AG08395 (cell line): ENCODE measurements at regions not wholly inside any gene's neighbourhood (a gene's known extent, or its start where the extent isn't known, plus 50 kb on each side); places are given as distances from the start of the nearest gene placed in this dataset.

ENCODE experiments used
- DNase-seq: peaks from one replicate; pipeline ENCODE4 v3.0.0; 2012; ENCODE audit warnings: mixed read lengths, low spot score

DNA sequence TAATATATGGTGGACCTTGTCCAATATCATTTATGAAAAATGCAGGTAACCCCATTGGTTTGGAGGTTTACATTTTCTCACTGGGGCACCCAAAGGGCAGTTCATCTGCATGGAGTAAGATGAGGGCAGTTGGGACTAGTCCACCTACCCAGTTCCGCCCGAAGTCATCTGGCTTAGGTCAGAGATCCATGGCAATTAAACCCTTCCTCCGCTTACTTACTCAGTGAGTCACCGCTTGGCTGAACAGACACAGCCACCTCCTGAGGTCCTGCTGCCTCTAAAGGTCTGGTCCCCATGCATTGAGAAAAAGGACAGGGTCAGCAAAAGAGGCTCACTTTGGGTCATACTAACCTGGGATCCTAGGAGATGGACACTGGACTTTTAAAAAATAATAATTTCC lies 102.9 kb upstream of the PRL start:
- DNase-seq, result peak; percentile 12

DNA sequence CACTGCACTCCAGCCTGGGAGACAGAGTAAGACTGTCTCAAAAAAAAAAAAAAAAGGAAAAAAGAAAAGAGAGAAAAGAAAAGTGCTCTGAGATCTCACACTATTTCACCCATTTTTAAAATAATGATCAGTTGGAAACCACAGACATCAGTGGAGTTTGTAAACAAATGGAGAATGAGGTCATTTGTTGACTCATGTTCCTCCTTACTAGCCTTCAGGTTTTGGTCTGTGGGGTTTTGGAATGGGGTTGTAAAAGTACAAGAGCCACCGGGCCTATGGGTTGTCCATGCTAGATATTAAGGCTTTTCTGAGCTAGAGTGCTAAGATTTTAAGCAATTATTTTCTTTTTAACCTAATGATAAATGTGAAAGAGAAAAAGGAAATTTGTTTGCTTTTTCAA lies 104.4 kb upstream of the PRL start:
- DNase-seq, result peak; percentile 13

DNA sequence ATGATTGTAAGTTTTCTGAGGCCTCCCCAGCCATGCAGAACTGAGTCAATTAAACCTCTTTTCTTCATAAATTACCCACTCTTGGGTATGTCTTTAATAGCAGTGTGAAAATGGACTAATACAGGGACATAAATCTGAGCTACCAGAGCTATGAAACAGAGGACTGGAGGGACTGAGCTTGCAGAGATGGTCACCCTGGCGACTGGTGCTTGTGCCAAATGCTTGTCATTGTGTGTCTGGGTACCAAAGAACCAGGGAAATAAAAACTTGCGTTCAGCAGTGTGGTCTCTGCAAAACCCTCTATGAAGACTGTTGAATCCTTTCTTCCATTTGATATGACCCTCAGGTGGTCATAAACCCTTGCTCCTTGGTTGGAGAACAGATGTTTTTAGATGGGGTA lies 105.1 kb upstream of the PRL start:
- DNase-seq, result no peak

DNA sequence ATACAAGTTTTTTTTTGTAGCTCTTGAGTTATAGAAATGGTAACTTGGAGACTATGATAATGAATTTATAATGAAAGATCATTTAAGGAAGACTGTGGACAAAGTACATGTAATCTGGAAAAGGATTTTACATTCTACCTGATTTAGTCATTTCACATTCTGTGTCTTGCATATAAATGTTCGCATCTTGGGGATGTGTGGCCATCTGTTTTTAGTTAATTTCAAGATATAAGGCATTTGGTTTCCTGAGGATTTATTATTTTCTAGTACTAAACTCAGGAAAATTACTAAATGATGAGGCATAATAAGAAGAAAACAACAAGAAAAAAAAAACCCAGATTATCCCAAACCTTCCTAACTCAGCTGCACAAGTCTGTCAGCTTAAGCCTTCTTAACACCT lies 112.7 kb upstream of the PRL start:
- DNase-seq, result no peak

DNA sequence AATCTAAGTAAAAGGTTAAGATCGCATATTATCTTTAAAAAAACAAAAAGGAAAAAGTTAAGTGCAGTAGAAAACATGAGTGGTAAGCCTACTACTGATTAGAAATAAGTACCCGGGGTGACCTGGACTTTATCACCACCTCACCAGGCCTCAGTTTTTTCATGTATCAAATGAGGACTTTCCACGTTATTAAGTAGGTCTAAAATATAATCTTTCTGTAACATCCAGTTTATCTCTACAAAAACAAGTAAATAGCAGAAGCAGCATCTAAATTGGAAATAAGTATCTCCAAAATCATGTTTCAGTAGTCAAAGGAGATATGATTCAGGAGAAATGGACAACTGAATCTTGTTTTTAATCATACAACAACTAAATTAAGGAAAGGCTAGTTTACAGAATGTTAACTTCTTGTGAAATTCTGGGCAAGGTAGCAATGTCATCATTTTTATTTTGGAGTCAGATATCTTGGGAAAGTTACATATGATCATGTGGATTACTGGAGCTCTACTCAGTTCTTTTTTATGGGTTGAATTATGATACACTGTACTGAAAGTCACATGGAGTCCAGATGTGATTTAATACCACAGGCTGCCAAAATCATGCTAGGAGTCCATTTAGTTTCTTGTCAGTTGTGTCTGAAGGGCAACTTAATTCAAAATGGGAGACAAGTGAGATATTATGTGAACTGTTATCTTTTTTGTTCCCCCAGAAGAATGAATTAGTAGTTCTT lies 114.7 kb upstream of the PRL start:
- peak; percentile 21 for DNase-seq

DNA sequence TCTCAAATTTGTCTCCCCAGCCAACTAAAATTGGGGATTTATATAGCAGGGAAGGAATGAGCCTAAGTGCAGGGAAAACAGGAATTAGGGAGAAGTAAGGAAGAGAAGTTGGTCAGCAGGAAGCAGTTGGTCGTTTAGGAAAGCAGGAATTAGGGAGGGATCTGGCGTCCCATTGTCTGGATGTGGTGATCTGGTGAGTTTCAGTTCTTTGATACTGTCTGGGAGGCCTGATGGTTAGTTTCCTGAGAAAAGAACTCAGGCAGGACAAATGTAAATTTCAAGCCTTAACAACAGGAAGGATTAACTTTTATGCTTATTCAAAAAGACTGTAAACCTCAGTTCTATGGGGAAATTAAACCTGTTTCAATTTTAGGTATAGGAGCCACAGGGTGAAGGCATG lies 116.2 kb upstream of the PRL start:
- DNase-seq, result no peak

DNA sequence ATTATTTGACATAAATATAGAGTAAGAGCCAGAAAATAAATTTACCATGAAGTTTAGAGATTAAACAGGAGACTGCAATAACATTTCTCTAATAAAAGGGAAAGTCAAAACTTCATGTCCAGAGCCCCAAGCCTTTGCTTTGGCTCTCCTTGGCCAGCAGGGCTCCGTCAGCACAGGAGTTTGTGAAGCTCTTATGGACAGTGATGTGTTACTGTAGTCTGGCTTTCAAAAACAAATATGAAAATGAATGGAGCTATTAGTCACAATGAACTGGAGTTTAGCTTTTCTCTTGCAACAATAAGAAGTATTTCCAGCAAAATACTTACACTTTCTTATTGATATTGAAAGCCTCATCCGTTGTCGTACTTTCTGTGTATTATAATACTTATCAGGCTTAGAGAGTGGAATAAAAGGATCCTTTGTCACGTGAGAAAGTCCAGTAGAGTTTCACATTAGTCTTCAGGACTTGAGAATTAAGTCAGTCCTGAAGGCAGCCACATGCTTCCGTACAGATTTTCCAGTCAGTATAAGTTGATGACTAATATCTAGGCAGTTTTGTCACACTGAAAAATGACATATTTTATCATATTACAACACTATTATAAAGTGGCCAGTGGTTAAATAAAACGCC lies 117.0 kb upstream of the PRL start:
- DNase-seq, result peak; percentile 29

DNA sequence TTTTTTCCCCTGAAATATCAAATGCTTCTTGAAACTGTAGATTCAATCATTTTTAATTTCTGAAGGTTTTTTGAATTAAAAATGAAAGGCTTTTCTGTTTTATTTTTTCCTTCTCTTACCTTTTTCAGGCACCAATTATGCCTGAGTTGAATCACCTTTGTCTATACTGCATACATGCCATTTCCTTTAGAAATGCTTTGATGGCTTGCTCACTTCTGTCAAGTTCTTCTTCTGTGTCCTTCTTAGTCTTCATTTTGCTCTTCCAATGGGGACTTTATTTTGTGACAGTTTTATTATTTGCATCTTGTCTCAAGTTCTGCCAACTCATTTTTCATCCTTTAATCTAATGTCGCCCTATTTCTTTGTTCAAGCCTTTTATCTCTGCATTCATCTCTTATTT lies 121.9 kb upstream of the PRL start:
- DNase-seq, result no peak

DNA sequence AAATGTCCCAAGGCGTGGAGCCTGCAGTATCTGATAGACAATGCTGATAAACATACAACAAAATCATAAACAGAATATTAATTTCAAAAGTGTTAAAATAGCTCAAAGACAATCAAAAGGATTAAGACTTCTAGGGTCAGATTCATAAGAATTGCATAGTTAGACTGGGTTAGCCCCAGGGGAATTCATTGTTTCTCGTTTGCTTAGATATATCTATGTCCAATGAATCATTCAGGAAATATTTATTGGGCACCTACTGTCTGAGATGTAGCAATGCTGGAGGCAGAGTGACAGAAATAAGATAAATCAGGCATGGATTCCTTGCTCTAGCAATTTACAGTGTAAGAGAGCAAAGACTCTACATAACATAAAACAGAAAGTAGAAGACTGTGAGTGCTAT lies 124.4 kb upstream of the PRL start:
- no peak for DNase-seq

DNA sequence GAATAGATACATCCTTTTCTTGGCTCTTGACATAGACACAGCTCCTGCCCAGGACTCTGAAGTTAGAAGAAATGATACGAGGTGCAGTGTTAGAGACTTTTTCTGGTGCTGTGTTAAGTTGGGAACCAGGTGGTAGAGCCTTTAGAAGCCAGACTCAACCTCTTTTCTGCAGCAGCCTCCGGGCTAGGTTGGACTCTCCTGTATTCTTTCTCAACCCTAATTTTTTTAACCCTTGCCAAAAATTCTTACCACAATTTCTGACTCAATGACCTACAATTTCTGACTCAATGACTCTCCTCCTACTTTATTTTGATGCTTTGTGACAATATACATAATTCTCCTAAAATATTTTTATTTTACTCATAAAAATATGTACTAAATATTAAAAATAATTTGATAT lies 127.4 kb upstream of the PRL start:
- no peak for DNase-seq

DNA sequence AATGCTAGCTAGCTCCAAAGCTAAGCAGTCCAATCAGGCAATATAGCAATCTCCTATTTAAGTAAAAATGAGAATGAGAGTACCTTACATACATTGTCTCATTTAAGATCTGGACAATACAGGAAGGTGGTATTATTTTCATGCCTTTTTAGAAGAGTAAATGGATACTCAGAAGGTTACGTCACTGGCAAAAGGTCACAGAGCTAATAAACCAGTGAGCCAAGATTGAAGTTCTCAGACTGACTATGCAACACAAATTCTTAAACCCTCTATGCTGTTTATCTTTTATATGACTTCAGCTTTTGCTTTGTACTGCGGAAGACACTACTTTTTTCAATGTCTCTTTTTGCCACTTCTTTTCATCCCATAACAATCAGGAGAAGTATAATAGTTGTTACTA lies 135.2 kb upstream of the PRL start:
- no peak for DNase-seq

DNA sequence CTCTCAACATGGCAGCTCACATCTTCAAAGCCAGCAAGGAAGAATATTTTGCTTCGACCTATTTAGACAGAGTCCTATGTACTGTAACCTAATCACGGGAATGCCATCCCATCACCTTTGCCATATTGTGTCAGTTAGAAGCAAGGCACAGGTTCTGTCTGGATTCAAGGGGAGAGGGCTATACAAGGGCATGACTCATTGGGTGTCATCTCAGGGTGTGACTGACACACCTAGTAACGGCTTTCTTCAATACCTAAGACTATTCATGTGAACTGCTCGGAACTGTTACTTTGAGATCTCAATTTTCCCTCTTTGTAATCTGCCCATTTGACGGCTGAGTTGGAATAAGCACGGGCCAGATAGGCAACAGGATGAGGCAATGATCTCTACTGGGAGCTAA lies 135.6 kb upstream of the HDGFL1 start:
- no peak for DNase-seq

DNA sequence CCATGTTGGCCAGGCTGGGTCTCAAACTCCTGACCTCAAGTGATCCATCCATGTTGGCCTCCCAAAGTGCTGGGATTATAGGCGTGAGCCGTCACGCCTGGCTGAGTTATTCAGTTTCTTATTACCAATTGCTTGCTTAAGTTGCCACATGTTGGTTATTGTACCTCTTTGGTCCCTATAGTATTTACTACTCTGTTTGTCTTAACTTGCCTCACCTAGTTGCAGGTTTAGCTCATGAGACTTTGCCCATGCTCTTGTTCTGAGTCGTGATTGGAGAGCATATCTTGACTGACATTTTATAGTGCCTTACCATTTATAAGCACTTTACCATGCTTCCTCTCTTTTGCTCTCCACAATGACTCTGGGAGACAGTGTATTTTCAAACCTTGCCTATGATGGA lies 134.2 kb upstream of the HDGFL1 start:
- DNase-seq, result no peak

DNA sequence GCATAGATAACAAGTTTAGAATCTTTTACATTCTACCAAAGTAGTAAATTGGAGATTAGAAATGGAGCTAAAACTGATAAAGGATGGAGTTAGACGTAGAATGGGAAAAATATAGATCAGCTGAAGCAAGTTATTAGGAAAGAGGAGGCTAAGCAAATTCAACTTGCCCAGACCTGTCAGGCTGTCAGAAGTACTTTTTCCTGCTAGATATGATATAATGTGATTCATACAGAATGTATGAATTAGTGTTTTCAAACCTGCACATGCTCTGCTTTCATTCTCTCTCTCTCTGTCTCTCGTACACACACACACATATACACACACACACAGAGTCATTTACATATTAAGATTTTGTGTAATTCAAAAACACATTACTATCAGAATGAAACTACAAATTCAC lies 133.2 kb upstream of the HDGFL1 start:
- no peak for DNase-seq

DNA sequence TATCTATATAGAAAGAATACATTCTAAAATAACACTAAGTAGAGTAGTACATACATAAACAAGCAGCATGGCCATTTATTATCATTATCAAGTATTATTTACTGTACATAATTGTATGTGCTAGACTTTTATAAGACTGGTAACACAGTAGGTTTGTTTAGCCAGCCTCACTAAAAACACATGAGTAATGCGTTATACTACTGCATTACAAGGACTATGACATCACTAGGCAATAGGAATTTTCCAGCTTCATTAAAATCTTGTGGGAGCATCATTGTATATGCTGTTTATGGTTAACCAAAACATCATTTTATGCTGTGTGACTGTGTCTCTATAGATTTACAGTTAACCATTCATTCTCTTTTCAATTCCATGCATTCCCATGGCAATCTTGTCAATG lies 131.7 kb upstream of the HDGFL1 start:
- DNase-seq, result no peak

DNA sequence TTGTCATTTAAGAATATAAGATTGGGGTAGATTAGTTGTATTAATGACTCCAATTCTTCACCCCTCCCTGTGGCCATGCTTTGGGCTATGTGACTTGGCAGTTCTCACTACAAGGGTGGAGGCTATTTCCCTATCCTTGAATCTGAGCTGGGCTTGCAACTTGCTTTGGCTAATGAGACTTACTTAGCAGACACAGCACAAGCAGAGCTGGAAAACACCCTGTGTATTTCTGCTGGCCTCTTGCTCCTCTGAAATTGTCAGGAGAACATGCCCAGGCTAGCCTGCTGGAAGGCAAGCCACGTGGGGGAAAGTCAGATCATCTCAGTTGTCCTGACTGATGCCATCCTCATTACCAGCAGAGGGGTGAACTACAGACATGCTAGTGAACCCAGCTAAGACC lies 126.5 kb upstream of the HDGFL1 start:
- DNase-seq, result no peak

DNA sequence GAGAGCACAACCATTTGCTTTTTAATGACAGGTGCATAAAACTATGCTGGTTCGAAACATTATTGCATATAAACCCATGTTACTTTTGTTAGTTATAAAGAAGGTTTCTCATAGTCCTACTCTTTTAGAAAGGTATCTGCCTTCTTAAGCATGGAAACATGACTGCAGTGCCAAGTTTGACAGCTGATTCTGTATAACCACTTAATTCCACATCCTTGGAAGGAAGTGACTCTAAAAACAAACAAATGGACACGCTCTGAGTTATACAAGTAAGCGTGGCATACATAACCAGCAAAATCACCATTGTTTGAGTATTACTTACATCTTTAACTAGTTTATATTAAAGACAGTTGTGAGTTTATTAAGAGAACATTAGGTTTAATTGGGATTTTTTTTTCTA lies 125.0 kb upstream of the HDGFL1 start:
- no peak for DNase-seq

DNA sequence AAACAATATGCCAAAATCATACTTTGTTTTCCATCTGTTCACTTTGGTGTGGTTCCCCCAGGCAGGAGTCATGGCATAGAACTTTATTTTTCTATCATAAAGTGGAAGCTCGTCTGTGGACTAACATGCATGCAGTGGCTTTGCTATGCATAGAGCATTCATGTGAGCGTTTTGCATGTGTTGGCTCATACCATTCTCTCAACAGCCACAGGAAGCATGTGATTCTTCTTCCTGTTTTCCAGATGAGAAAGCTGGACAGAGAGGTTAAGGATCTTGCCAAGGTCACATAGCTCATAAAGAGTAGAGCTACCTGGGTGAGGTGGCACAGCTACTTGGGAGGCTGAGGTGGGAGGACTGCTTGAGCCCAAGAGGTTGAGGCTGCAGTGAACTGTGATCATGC lies 123.4 kb upstream of the HDGFL1 start:
- DNase-seq, result no peak

DNA sequence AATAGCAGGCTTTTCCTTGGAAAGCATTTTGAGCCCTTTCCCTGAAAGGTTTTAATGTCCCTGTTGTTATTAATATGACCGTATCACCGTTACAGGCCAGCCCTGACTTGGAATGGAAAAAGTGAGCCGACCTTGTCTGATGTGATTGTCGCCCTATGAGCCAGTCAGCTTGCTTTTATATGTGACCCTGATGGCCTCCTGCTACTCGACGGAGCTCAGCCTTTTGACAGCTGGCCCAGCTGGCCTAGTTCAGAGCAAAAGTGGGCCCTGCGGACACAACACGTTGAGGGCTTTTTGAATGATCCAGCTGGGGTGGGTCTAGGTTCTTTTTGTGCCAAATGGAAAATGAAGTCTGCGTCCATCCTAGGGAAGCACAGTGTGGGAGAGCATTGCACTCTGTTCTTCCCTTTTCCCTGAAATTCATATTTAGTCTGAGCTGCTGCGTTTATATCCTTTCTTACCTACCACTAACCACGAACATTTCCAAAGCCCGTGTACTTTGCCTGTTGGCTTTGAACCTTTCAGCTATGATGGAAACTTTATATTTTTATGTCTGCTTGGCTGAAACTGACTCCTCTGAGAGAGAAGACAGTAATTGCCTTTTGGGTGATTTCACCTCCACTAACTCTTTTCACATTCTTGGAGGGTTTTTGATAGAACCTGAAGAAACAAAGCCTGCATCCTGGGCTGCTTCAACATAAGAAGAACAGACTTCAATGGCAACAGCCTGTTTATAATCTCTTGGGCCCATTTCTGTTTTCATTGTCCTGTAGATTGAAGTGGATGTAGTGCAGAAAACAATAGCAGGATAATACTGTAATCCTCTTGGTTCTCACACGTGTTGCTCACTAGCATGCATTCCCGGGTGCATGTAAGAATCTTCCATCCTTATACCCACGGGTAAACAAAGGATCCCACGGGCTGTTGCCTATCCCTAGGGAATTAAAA lies 121.8 kb upstream of the HDGFL1 start:
- no peak for DNase-seq

DNA sequence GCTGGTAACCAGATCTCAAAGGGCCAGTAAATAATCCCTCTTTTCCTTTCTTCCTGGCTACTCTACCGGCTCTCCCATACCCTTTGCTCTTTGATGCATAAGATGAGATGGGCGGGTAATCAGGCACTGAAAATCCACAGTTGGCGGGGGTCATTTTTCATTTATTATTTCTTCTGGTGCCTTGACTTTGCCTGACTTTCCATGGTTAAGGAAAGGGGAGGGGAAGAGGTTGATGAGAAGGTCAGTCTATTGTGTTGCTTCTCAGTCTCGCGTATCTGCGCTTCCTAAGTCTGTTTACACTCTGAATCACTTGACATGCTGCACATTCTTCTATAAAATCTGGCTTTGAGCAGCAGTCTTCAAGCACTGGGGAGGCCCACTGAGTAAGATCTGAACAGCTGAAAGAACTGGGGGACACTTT lies 121.1 kb upstream of the HDGFL1 start:
- no peak for DNase-seq

DNA sequence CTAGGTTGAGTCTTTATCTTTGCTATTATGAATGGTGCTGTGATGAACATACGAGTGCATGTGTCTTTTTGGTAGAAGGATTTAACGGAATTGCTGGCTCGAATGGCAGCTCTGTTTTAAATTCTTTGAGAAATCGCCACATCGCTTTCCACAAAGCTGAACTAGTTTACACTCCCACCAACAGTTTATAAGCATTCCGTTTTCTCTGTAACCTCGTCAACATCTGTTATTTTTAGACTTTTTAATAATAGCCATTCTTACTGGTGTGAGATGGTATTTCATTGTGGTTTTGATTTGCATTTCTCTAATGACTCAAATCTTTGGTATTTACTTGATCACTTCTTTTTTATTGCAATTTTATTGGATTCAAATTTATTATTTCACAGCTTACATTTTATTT lies 117.4 kb upstream of the HDGFL1 start:
- DNase-seq, result no peak

DNA sequence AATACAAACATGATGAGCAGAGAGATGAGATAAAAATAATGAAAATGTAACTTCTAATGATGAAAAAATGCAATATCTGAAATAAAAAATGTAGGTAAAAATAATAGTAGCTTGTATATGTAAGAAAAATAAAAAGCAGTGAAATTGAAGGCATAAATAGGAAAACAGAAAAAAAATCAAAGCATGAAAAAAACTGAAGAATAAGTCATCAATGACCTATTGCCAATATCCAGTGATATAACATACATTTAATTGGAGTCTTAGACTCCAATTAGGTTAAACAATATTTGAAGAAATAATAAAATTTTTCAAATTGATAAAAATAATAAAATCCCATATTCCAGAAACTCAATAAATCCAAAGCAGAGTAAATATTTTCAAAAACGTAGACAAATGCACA lies 114.0 kb upstream of the HDGFL1 start:
- no peak for DNase-seq

DNA sequence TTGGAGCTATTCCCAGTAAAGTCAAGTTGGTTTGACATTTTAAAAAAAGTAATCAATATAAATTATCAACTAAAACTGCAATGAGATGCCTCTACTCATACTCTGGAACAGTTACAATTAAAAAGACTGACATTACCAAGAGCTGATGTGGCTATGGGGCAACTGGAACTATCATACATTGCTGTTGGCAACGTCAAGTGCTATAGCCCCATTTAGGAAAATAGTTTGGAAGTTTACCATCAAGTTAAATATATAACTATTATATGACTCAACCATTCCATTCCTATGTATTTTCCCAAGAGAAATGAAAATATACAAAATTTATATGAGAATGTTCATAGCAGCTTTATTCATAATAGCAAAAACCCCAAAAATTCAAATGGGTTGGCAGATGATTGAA lies 111.4 kb upstream of the HDGFL1 start:
- no peak for DNase-seq
